Glomerular visceral epithelial cell (primary cell): ENCODE measurements at regions not wholly inside any gene's neighbourhood (a gene's known extent, or its start where the extent isn't known, plus 50 kb on each side); places are given as distances from the start of the nearest gene placed in this dataset.

Experiments
- DNase-seq: peaks from one replicate; pipeline ENCODE4 v3.0.0-alpha.2; 2016; ENCODE audit errors: extremely low spot score

DNA sequence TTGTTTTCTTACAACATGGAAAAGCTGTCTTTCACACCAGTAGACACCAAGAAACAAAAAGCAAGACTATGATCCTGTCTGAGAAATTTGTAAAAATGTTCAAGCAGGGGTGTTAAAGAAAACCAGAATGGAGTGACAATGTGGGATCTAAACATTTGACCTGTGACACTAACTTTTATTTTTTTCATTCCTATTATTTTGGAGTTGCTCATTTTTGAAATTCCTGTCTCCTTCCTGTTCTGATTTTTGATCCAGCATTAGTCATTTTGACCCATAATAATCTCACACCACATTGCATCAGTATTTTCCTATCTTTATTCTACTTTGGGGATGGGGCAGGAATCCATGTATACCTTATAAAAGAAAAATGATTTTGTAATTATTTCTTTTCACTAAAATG is 164.2 kb downstream of the DLEU7 start:
- peak; percentile 45 for DNase-seq

DNA sequence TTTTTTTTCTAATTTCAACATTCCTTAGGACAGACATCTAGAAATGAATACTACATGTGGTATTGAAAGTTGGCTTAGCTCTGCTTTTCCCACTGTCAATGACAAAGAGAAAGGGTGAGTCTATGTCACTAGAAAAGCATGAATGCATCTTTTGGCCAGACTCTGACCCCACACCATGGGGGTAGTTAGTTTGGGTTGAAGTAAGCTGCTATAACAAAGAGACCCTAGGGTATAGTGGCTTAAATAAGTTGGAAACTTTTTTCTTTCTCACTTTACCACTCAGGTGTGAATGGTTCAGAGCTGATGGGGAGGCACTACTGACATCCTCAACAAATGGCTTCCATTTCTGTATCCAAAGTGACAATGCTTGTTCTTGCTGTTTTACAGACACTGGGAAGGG is 161.5 kb downstream of the DLEU7 start:
- no peak for DNase-seq

DNA sequence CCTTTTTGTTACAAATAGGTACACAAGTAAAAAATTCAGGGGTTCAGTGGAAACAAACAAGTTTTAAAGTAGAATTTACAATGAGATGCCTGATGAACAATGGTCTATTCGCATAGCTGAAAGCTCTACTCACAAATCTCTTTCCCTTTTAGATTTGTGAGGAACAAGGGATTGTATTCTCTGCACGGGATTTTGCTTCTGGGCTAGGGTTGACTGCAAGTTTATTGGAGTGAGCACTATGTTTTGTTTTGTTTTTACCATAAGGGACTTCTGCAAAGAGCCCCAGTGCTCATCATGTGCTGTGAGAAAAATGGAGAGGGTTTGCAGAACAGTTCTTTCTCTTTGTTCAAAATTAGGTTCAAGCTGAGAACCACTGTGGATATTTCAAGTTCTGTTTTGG is 160.5 kb downstream of the DLEU7 start:
- no peak for DNase-seq

DNA sequence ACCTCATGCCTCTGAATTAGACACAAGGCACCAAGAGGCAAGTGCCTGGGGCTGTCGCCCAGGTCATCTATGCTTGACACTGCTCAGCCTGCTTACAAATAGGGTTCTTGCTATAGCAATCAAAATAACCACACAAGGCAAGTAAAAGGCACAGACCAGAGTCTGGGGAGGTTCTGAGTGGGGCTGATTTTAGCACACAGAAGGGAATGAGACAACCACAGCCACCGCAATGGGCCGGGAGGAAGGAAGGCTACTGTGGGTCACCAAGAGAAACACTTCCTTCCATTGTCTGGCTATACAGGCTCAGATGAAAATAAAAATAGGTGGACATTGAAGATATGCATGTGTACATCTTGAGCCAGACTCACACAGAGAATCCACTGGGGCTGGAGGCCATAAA is 159.1 kb downstream of the DLEU7 start:
- no peak for DNase-seq

DNA sequence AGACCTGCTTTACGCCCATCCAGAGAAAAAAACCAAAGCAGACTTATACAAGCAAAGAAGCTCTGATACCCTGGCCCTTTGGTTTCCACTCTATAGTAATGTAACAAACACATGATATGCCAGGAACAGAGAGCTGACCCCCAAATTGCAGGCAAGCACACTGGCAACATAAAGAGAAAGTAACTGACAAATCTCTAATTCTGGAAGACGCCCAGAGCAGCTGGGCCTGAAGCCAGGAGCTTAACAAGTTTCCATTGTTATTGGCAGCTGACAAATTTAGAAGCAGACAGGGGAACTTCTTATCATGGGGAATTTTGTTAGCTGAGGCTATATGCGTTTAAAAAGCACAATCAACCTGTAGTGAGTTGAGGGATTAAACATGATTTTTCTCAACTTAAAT is 158.0 kb downstream of the DLEU7 start:
- DNase-seq, result peak; percentile 26

DNA sequence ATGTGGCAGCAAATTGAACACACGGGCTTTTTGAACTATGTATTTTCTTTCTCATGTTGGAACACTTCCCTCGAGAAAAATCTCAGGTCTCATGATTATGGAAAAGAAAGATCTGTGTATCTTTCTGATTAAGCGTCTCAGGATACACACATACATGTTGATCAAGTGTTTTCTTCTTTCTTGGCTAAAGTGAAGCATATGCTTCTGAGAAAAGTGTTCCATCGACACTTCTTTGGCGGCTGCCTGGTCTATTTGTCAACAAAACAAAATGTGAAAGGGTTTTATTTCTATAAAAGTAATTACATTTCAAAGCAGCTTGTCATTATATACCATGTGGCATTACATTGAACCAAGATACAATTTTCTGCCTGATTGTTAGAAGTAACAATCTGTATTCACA is 157.5 kb downstream of the DLEU7 start:
- no peak for DNase-seq

DNA sequence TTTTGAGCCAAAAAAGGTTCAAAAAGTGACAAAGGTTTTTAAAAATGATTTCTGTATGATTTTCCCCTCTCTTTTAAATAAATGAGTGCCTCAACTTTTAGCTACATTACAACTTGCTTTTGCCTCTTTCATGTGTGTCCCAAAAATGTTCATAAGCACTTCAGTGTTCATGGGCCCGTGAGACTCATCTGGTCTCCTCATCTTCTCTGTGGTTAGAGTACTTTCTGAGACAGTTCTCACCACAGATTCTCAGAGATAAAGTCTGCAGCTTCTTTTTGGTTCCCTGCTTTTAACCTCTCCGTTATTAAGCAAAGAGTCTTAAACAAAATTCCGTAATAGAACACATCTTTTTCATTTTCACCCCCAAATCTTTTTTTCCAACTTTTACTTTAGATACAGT is 156.9 kb downstream of the DLEU7 start:
- no peak for DNase-seq

- no peak for DNase-seq
These were observed 155.9 kb downstream of the DLEU7 start for GRCh38 chr13:50687545-50687944.

DNA sequence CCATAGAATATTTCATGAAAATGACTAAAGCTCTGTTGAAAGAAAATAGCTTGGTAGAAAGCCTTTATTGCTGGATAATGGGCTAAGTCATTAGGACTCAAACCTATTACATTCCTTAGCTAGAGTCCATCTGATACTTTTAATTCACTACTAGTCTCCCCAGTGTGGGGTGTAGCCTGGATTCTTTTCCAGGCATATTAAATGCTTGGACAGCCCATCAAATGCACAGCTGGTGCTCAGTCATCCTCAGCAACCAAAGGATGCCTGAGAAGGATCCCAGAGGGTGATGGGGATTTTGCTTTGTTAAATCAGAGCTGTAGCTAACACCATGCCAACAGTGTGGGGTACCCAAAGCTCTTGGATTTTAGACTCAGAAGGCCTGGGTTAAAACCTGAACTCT is 153.5 kb downstream of the DLEU7 start:
- no peak for DNase-seq

- DNase-seq, result no peak
These were observed 152.3 kb downstream of the DLEU7 start for GRCh38 chr13:50691176-50691680.

- no peak for DNase-seq
These were observed 151.7 kb downstream of the DLEU7 start for GRCh38 chr13:50691681-50692263.

DNA sequence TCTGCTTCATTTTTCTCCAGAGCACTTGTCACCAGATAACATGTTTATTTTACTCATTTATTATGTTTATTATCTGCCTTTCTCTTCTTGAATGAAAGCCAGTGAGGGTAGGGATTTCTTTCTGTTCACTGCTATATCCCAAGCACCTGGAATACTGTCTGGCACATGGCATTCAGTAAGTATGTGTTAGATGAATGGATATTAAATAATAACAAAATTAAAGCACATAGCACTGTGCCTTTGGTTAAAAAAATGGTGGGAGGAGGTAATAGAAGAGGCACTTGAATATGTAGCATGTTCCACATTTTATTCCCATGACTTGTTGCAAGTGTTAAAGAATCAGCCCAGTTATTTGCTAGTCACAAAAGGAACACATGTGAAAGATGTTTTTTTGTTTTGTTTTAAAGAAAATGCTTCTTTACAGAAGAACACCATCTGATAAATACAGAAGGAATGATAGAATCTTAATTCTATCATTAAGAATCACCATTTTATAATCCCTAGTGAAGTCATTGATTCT is 151.0 kb downstream of the DLEU7 start:
- no peak for DNase-seq

DNA sequence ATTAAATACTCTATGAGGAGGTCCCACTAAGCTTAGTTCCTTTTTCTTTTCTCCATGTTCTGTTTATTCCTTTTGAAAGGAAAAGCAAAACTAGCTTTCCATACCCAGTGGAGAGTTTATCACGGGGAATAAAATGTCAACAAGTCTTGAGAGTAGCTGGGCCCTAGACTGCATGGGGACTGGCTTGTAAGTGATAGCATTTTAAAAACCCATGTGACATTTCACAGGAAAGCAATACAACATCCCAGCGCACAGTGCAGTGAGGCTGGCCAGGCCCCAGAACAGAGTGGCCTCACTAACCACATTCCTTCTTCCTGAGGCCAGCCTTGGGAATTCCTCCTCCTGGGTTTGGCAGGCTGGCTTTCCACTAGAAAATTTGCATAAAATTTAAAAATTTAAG is 149.8 kb downstream of the DLEU7 start:
- DNase-seq, result peak; percentile 63

DNA sequence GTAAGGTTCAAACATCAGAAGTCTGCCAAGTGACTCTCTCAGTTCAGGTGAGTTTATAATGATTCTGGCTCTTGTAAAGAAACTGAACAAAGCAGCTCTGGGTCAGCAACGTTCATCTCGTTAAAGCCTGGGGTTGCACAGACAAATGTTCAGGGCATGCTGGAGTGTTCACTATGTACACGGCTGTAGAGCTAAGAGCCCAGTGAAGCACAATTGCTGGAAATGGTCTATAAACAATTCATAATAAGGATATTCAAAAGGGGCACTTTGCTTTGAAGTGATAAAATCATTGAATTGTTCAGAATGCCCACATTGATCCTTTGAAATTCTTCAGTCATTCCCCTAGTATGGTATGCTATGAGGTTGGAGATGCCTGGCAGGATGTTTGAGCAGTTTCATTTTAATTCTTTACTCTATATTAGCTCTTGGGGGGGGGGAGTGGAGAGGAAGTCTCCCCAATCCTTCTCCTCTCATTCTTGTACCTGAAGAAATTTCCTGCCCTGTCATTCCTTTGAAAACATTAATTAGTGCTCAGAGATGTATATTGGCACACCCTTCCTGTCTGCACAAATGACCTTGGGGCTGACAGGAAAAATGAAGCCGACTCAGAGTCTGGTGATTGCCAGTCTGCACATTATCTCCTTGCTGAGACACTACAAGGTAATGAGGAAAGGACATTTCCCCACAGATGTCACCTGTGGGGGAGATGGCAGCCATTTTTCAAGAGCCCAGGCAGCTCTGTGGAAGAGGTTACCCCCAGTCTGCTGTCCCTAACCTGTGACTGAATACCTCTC is 145.5 kb downstream of the DLEU7 start:
- no peak for DNase-seq

DNA sequence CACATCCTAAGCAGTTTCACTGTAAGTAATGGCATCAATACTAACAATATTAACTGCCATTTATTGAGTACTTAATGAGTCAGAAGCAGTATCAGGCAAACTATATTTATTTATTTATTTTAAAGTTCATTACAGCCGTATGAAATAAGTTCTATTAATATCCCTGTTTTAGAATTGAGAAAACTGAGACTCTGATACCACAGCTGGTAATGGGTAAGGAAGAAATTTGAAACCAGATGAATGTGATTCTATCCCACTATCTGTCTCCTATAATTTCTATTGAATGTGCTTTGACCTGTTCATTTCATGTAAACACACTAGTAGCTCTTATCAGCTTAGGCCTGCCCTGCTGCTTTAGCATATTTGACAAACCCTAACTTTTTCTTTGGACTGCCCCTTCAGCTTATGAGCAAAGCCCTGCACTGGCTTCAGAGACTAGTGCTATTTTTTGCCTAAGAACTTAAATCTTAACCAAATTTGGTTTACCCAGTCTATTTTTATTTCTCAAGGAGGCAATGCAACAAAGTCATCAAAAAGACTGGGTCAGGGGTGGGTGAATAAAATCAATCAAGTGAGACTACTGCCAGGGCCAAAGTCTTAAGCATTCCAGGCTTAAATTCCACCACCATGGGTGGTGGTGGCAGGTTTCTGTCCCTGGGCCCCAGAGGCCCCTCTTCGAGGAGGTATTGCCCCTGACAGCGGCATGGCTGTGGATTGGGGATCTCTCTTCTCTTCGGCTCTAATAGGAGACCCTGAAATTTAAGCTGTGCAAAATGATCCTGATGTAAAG is 143.4 kb downstream of the DLEU7 start:
- peak; percentile 35 for DNase-seq

DNA sequence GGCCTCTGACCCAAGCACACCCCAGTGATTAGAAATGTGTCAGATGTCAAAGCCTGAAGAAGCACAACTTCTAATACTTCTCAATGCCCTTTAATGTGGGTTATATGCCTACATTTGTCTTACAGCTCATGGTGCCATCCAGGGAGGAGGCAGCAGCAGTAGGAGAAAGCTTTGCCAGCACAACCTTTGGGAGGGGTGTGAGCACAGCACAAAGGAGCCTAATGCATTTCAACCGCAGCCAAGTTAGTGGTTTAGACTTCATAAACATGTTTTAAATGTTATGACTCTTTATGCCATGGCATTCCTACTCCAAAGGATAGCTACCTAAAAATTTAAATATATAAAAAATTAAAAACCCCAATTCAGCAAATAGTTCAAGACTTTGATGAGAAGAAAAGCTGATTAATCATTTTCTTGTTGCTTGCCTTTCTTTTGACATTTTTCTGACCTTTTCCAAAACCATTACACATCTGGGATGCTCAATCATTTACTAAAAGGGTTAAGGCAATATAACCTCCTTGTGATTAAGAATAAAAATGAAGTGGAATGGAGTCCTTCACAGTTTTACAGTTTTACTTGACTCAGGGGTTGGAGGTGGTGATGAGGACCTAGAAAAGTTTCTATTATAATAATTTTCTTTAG is 142.7 kb downstream of the DLEU7 start:
- DNase-seq, result peak; percentile 62

DNA sequence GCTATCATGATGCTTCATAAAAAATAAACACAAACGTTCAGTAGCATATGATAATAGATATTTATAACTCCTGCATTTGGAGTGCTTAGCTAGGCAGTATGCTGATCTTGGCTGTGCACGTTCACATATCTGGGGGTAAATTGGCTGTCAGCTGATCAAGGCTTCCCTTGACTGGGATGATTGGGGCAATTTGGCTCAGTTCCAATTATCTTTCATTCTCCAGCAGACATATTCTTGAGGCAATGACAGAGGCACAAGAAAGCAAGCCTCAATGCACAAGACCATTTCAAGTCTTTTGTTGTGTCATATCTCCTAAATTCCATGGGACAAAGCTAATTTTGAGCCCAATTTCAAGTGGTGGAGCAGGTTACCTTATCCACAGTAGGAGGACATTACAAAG is 142.0 kb downstream of the DLEU7 start:
- DNase-seq, result no peak

GRCh38 chr13:50706505-50706904 is 137.0 kb downstream of the DLEU7 start:
- no peak for DNase-seq

- no peak for DNase-seq
These were observed 135.9 kb downstream of the DLEU7 start for GRCh38 chr13:50707628-50708027.

- no peak for DNase-seq
These were observed 135.0 kb downstream of the DLEU7 start for GRCh38 chr13:50708461-50708860.

DNA sequence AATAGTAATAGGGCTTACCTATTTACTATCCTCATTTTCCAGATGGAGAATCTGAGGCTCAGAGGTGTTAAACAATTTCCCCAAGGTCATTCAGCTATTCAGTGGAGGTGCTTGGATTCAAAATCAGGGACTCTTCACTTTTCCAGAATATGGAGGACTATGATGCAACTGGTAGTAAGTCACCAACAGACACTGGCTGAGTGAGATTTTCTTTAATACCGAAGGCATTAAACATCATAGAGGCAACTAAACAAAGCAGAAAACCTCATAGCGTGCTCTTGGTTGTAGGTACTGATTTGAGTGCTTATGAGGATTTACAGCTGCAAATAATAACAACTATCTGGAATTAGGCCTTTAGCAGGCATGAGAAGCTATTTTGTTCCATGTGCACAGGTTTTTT is 134.4 kb downstream of the DLEU7 start:
- DNase-seq, result no peak
